ENCODE measurements at regions not wholly inside any gene's neighbourhood (a gene's known extent, or its start where the extent isn't known, plus 50 kb on each side); places are given as distances from the start of the nearest gene placed in this dataset.

GRCh38 chr6:23045280-23045679 is 475.9 kb downstream of the HDGFL1 start:
- DNase-seq: no peak

- DNase-seq: no peak
Observed at GRCh38 chr6:23055523-23055922, 486.2 kb downstream of the HDGFL1 start.

GRCh38 chr6:23073821-23074220 is 504.5 kb downstream of the HDGFL1 start:
- no peak for DNase-seq

- no peak for DNase-seq
Observed at GRCh38 chr6:23077772-23078171, 508.4 kb downstream of the HDGFL1 start.

GRCh38 chr6:23081701-23082100 is 512.3 kb downstream of the HDGFL1 start:
- no peak for DNase-seq

- DNase-seq: no peak
Observed at GRCh38 chr6:23086100-23086499, 516.7 kb downstream of the HDGFL1 start.

GRCh38 chr6:23087471-23087870 is 518.1 kb downstream of the HDGFL1 start:
- DNase-seq: no peak

GRCh38 chr6:23088761-23089160 is 519.4 kb downstream of the HDGFL1 start:
- DNase-seq: no peak

- DNase-seq: no peak
Observed at GRCh38 chr6:23089981-23090380, 520.6 kb downstream of the HDGFL1 start.

GRCh38 chr6:23091795-23092194 is 522.4 kb downstream of the HDGFL1 start:
- no peak for DNase-seq

GRCh38 chr6:23096876-23097275 is 527.5 kb downstream of the HDGFL1 start:
- no peak for DNase-seq

GRCh38 chr6:23097566-23097965 is 528.2 kb downstream of the HDGFL1 start:
- no peak for DNase-seq

GRCh38 chr6:23106951-23107350 is 537.6 kb downstream of the HDGFL1 start:
- no peak for DNase-seq

GRCh38 chr6:23111984-23112383 is 542.6 kb downstream of the HDGFL1 start:
- DNase-seq: no peak

GRCh38 chr6:23114812-23115504 is 545.6 kb downstream of the HDGFL1 start:
- no peak for DNase-seq

- no peak for DNase-seq
Observed at GRCh38 chr6:23137611-23138010, 568.2 kb downstream of the HDGFL1 start.

- DNase-seq: no peak
Observed at GRCh38 chr6:23140871-23141270, 571.5 kb downstream of the HDGFL1 start.

- DNase-seq: no peak
Observed at GRCh38 chr6:23145781-23146180, 576.4 kb downstream of the HDGFL1 start.

GRCh38 chr6:23154159-23154558 is 584.8 kb downstream of the HDGFL1 start:
- DNase-seq: no peak

- DNase-seq: no peak
Observed at GRCh38 chr6:23170049-23170448, 600.7 kb downstream of the HDGFL1 start.

GRCh38 chr6:23173234-23173633 is 603.9 kb downstream of the HDGFL1 start:
- DNase-seq: no peak

GRCh38 chr6:23174781-23175361 is 605.5 kb downstream of the HDGFL1 start:
- DNase-seq: no peak

- no peak for DNase-seq
Observed at GRCh38 chr6:23175391-23175790, 606.0 kb downstream of the HDGFL1 start.

GRCh38 chr6:23176471-23176870 is 607.1 kb downstream of the HDGFL1 start:
- no peak for DNase-seq

- no peak for DNase-seq
Observed at GRCh38 chr6:23176883-23177282, 607.5 kb downstream of the HDGFL1 start.

Measured in inflammatory macrophage treated with lipopolysaccharide for 4 hours (primary cell).